ENCODE measurements at regions not wholly inside any gene's neighbourhood (a gene's known extent, or its start where the extent isn't known, plus 50 kb on each side); places are given as distances from the start of the nearest gene placed in this dataset.

DNA sequence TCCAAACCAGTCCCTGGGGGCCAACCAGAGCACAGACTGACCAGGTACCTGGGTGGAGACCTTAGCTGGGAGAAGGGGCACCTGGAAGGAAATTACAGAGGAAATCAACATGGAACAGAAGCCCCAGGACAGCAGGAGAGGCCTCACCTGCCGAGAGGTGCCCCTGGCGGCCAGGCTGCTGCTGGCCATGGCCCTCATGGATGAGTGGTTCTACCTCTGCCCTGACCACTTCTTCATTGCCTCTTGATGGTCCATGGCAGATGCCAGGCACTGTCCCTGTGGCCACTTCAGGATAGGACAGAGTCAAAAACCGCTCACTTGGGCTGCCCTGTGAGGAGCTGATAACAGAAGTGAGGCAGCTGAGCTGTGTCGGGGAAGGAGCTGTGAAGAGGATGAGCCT lies 73.1 kb upstream of the GNG2 start:
- Mint-ChIP-seq H3K27me3 (ENCODE audit: low read depth) (peaks cover 3% of the 10 kb centered on the region), H3K9me3 (peaks cover 15% of the 10 kb centered on the region), H3K4me3 (no peak overlapping the region), H3K27ac (no peak overlapping the region), H3K36me3 (ENCODE audit: low read depth) (no peaks in the 10 kb centered on the region), H3K4me1 (no peaks in the 10 kb centered on the region)
- TF ChIP-seq, protein P1, sequence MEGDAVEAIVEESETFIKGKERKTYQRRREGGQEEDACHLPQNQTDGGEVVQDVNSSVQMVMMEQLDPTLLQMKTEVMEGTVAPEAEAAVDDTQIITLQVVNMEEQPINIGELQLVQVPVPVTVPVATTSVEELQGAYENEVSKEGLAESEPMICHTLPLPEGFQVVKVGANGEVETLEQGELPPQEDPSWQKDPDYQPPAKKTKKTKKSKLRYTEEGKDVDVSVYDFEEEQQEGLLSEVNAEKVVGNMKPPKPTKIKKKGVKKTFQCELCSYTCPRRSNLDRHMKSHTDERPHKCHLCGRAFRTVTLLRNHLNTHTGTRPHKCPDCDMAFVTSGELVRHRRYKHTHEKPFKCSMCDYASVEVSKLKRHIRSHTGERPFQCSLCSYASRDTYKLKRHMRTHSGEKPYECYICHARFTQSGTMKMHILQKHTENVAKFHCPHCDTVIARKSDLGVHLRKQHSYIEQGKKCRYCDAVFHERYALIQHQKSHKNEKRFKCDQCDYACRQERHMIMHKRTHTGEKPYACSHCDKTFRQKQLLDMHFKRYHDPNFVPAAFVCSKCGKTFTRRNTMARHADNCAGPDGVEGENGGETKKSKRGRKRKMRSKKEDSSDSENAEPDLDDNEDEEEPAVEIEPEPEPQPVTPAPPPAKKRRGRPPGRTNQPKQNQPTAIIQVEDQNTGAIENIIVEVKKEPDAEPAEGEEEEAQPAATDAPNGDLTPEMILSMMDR (IDR thresholded peaks at IDR 0.05; ENCODE audit: unreplicated experiment in 3 of 3): no peak

DNA sequence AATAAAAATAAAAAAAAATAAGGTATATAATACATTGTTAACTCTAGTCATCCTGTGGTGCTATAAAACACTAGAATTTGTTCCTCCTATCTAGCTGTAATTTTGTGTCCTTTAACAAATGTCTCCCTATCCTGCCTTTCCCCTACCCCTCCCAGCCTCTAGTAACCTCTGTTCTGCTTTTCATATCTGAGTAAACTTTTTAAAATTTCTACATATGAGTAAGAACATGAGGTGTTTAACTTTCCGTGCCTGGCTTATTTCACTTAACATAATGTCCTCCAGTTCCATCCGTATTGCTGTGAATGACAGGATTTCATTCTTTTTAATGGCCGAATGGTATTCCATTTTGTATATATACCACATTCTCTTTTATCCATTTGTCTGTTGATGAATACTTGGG lies 71.3 kb upstream of the GNG2 start:
- Mint-ChIP-seq H3K4me1 (no peaks in the 10 kb centered on the region), H3K9me3 (peaks cover 15% of the 10 kb centered on the region), H3K4me3 (no peak overlapping the region), H3K36me3 (ENCODE audit: low read depth) (no peaks in the 10 kb centered on the region), H3K27ac (no peak overlapping the region), H3K27me3 (ENCODE audit: low read depth) (peaks cover 3% of the 10 kb centered on the region)
- TF ChIP-seq, protein P1 (IDR thresholded peaks at IDR 0.05; ENCODE audit: unreplicated experiment in 3 of 3): no peak

DNA sequence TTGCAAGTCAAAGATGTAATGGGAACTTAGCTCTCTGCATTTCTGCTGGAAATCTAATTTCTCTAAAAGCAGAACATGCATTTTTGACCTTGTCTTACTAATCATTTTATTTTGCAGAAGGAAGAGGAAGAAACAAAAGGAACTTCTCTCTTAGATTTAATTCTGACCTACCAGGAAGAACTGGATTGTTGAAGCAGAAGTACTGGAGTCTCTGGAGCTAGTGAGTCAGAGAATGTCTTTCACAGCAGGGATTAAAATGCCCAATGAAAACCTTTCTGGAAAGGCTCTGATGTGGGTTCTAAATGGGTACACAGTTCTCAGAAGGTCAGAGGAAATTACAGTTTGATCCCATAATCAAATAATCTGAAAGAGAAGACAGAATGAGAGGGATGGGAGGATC lies 70.8 kb upstream of the GNG2 start:
- no peak overlapping the region for H3K27ac Mint-ChIP-seq
- H3K9me3 Mint-ChIP-seq: peaks cover 15% of the 10 kb centered on the region
- H3K4me1 Mint-ChIP-seq: no peaks in the 10 kb centered on the region
- H3K27me3 Mint-ChIP-seq (ENCODE audit: low read depth): peaks cover 3% of the 10 kb centered on the region
- TF ChIP-seq, protein P1 (IDR thresholded peaks at IDR 0.05; ENCODE audit: unreplicated experiment in 3 of 3): no peak
- no peak overlapping the region for H3K4me3 Mint-ChIP-seq
- no peaks in the 10 kb centered on the region for H3K36me3 Mint-ChIP-seq (ENCODE audit: low read depth)

DNA sequence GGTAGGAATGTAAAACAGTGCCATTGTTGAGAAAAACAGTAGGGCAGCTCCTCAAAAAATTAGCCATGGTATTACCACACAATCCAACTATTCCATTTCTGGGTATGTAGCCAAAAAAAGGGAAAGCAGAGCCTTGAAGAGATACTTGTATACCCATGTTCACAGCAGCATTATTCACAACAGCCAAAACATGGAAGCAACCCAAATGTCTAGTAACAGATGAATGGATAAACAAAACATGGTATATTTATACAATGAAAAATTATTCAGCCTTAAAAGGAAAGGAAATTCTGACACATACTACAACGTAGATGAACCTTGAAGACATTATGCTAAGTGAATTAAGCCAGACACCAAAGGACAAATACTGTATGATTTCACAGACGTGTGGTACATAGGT lies 67.6 kb upstream of the GNG2 start:
- H3K36me3 Mint-ChIP-seq (ENCODE audit: low read depth): no peaks in the 10 kb centered on the region
- TF ChIP-seq, protein P1 (IDR thresholded peaks at IDR 0.05; ENCODE audit: unreplicated experiment in 3 of 3): no peak
- peak overlapping the region in 1 of 3 experiments; percentile 42 for H3K27ac Mint-ChIP-seq
- peaks cover 9% of the 10 kb centered on the region for H3K9me3 Mint-ChIP-seq
- H3K27me3 Mint-ChIP-seq (ENCODE audit: low read depth): peaks cover 3% of the 10 kb centered on the region
- no peak overlapping the region for H3K4me3 Mint-ChIP-seq
- no peaks in the 10 kb centered on the region for H3K4me1 Mint-ChIP-seq

DNA sequence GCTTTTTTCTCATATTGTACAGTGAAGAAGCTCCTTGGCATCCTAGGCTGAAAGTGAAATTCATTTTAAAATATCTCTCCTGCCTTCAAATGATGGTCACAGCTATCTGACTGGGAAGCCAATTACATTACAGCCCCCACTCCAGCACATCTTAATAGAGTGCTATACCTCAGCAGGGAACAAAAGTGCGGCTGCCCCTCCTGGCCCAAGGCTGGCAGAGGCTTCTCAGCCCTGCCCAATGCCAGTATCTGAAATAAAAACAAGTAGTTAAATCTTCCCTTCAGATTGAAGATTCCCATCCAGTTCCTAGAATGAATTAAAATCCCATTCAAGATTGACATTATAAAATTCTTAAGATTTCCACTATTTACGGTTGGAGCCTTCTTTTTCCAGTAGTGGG lies 54.9 kb upstream of the GNG2 start:
- Mint-ChIP-seq H3K4me1 (peaks cover 31% of the 10 kb centered on the region), H3K27me3 (ENCODE audit: low read depth) (peaks cover 3% of the 10 kb centered on the region), H3K4me3 (no peak overlapping the region), H3K27ac (peak overlapping the region; percentile 73 to 85 (median 82)), H3K36me3 (ENCODE audit: low read depth) (no peaks in the 10 kb centered on the region), H3K9me3 (peaks cover 8% of the 10 kb centered on the region)
- TF ChIP-seq, protein P1 (IDR thresholded peaks at IDR 0.05; ENCODE audit: unreplicated experiment in 3 of 3): no peak

All from nephron (organoid).